Memory B cell (primary cell): ENCODE measurements at regions not wholly inside any gene's neighbourhood (a gene's known extent, or its start where the extent isn't known, plus 50 kb on each side); places are given as distances from the start of the nearest gene placed in this dataset.

Experiments used
- ATAC-seq: fragments of 150-1000 bp; cut with Tn5 transposase; 2 replicates; pipeline ENCODE4 v1.10.0; 2021; ENCODE audit warnings: low read depth, mild to moderate bottlenecking, moderate library complexity
- DNase-seq, 2 donors: peaks; one replicate each; pipeline ENCODE4 v3.0.0; 2022; ENCODE audit warnings: low spot score in 2 of 2
- H3K27ac Mint-ChIP-seq: one replicate; pipeline ENCODE4 v1.8.0; 2022; ENCODE audit warnings: mild to moderate bottlenecking, moderate library complexity, mixed read lengths
- H3K27me3 Mint-ChIP-seq: one replicate; pipeline ENCODE4 v1.8.0; 2022; ENCODE audit warnings: mixed read lengths
- H3K36me3 Mint-ChIP-seq: one replicate; pipeline ENCODE4 v1.8.0; 2022; ENCODE audit warnings: mild to moderate bottlenecking, mixed read lengths
- H3K4me1 Mint-ChIP-seq: one replicate; pipeline ENCODE4 v1.8.0; 2022; ENCODE audit warnings: mixed read lengths
- H3K4me3 Mint-ChIP-seq: one replicate; pipeline ENCODE4 v1.8.0; 2022; ENCODE audit warnings: mild to moderate bottlenecking, moderate library complexity, mixed read lengths
- H3K9me3 Mint-ChIP-seq: one replicate; pipeline ENCODE4 v1.8.0; 2022; ENCODE audit warnings: mixed read lengths

DNA sequence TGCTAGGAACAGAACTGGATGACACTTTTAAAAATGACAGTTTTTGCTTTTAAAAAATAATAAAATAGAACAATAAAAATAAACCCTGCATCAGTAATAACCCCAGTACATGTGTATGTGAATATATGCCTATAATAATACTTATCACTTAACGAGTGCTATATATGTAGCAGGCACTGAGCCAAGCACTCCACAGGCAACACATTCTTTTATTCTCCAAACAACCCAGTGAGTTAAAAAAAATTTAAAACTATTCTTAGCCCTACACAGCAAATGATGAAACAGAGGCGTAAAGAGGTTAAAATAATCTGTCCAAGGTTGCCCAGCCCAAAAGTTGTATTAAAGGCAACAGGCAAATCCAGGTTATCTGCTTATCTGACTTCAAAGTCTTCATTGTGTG, 124.5 kb upstream of the SMIM23 start:
- Mint-ChIP-seq H3K9me3 (peaks cover 2% of the 10 kb centered on the region), H3K27me3 (peaks cover 3% of the 10 kb centered on the region), H3K27ac (no peak overlapping the region), H3K36me3 (no peaks in the 10 kb centered on the region), H3K4me3 (no peak overlapping the region), H3K4me1 (no peaks in the 10 kb centered on the region)
- DNase-seq: no peak
- no peak for ATAC-seq

DNA sequence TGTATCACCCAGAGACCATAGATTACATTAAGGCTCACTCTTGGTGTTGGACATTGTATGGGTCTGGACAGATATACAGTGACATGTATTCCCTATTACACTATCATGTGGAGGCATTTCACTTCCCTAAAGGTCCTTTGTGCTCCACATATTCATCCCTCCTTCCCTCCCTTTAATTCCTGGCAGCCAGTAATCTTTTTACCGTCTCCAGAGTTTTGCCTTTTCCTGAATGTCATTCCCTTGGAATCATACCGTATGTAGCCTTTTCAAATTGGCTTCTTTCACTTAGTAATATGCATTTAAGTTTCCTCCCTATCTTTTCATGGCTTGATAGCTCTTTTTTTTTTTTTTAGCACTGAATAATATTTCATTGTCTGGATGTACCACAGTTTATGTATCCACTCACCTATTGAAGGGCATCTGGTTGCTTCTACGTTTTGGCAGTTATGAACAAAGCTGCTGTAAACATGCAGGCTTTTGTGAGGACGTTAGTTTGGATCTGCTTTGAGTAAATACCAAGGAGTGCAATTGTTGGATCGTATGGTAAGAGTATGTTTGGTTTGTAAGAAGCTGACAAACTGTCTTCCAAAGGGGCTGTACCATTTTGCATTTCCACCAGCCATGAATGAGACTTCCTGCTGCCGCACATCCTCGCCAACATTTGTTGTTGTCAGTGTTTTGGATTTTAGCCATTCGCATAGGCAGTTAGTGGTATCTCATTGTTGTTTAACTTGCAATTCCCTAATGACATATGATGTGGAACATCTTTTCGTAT, 122.1 kb upstream of the SMIM23 start:
- Mint-ChIP-seq H3K4me1 (no peaks in the 10 kb centered on the region), H3K36me3 (no peaks in the 10 kb centered on the region), H3K4me3 (no peak overlapping the region), H3K27me3 (peaks cover 6% of the 10 kb centered on the region), H3K27ac (no peak overlapping the region), H3K9me3 (peaks cover 2% of the 10 kb centered on the region)
- DNase-seq (no peak), ATAC-seq (no peak)

DNA sequence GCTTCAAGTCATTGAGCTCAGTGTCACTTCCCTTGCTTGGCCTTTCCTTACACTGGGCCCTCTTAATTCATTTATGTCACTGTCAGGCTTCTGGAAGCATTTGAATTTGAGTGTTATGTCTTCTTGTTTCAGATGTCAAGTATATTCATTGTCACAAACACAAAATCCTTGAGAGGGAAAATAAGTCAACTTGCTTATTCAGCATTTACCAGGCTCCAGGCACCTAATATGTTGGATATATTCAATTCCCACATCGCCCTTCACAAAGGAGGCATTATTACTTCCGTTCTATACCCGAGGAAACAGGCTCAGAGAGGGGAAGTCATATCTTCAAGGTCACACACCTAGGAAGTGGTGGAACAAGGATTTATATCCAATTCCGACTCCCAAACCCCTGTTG, 121.1 kb upstream of the SMIM23 start:
- ATAC-seq: no peak
- no peaks in the 10 kb centered on the region for H3K4me1 Mint-ChIP-seq
- H3K9me3 Mint-ChIP-seq: peaks cover 2% of the 10 kb centered on the region
- peaks cover 6% of the 10 kb centered on the region for H3K27me3 Mint-ChIP-seq
- H3K27ac Mint-ChIP-seq: no peak overlapping the region
- no peak overlapping the region for H3K4me3 Mint-ChIP-seq
- no peaks in the 10 kb centered on the region for H3K36me3 Mint-ChIP-seq
- no peak for DNase-seq

DNA sequence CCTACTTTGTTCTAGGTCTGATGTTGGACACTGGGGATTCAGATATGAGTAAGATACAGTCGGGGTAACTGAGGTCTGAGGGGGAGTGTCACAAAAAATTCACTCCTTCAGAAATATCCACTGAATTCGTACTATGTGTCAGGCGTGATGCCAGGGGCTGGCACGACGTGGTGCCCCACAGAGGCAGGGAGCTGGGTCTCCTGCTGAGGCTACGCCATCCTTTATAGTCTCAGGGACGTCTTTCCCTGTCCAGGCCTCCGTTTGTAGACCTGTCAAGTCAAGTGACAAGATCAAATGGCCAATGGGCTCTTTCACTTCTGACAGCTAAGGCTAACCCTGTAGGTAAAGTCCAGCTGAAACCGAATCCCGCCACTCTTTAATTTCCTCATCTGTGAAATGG, 118.8 kb upstream of the SMIM23 start:
- Mint-ChIP-seq H3K27ac (no peak overlapping the region), H3K36me3 (no peaks in the 10 kb centered on the region), H3K27me3 (peaks cover 10% of the 10 kb centered on the region), H3K4me1 (no peaks in the 10 kb centered on the region), H3K4me3 (no peak overlapping the region), H3K9me3 (peaks cover 2% of the 10 kb centered on the region)
- DNase-seq (no peak), ATAC-seq (no peak)

DNA sequence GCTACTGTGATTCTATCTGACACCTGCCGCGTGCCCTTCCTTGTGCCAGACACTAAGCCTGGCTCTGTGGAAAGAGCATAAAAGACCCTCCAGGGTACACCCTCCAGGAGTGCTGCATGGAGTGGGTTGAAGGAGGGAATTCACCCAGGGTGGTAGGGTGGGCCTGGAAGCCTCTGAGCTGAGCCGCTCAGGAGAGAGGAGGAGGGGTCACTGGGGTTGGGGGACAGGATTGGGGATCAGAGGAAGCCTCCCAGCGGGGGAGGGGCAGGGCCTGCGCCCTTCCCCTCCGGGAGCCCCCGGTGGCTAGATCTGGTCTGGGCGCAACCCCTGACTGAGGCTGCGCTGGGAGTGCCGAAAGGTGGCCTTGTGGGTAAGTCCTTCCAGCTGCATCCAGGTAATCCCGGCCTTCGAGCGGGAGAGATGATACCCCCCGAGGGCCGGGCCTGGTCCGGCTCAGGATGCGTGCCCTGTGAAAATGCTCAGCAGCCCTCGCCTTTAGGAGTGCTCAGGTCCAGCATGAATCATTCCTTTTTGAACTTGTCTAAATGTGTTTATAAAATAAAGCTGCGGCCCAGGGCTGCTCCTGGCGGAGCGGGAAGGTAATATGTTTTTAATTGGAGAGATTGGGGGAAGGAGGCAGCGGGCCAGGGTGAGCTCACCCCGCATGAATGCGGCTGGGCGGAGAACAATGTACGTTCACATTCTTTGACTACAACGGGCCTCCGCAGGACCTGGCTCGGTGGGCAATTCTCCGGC, 118.1 kb upstream of the SMIM23 start:
- no peak for DNase-seq
- H3K27ac Mint-ChIP-seq: no peak overlapping the region
- ATAC-seq: no peak

DNA sequence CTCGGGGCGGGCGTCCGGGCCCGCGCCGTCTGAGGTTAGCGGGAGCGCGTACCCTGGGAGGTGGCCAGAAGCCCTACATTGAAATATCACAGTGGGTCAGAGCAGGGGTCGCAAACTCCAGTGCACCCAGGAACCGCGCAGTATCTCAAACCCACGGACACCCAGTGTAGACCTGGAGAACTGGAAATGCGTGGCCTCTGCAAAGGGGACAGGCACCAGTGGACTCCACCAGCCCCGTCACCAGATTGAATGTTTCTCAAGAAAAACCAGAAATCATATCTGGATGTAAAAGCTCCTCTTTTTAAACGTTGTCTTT, 117.6 kb upstream of the SMIM23 start:
- ATAC-seq (no peak), DNase-seq (no peak)
- Mint-ChIP-seq H3K4me1 (no peaks in the 10 kb centered on the region), H3K27me3 (peaks cover 11% of the 10 kb centered on the region), H3K27ac (no peak overlapping the region), H3K36me3 (no peaks in the 10 kb centered on the region), H3K9me3 (peaks cover 2% of the 10 kb centered on the region), H3K4me3 (no peak overlapping the region)

More for the DNA sequence above, 118.1 kb upstream of the SMIM23 start:
- H3K36me3 Mint-ChIP-seq: no peaks in the 10 kb centered on the region
- peaks cover 2% of the 10 kb centered on the region for H3K9me3 Mint-ChIP-seq
- no peak overlapping the region for H3K4me3 Mint-ChIP-seq
- peaks cover 11% of the 10 kb centered on the region for H3K27me3 Mint-ChIP-seq
- no peaks in the 10 kb centered on the region for H3K4me1 Mint-ChIP-seq

DNA sequence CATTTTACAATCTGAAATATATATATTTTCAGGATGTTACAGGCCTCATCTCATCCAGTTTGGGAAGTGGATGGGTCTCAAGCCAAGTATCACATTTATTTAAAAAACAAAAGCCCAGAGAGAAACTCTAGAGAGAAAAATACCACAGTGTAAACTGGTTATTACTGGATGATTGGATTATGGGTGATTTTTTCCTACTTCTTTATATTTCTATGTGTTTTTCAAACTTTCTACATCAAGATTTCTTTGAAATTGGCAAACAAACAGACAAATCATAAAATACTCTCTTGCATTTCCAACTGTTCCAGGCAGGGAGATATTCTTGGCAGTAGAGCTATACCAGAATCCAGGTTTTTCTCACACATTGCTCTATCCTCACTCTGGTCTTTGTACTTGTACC, 116.0 kb upstream of the SMIM23 start:
- Mint-ChIP-seq H3K4me1 (no peaks in the 10 kb centered on the region), H3K36me3 (no peaks in the 10 kb centered on the region), H3K27ac (no peak overlapping the region), H3K4me3 (no peak overlapping the region), H3K9me3 (peaks cover 2% of the 10 kb centered on the region), H3K27me3 (peaks cover 16% of the 10 kb centered on the region)
- ATAC-seq (no peak), DNase-seq (no peak)

DNA sequence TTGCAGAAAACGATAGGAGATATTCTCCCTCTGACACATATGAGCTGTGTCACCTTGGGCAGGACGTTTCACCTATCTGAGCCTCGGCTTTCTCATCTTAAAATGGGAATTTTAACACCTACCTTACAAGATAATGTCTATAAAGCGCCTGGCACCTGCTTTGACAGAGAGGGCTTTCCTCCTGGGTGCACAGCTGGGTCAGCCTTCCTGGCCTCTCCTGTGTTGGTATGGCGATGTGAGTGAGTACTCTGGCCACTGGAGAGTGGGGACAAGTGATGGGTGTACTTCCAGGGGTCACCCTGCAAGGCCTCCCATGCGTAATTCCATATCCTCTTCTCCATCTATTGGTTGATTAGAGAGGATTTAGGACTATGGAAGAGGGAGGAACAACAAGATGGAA, 113.1 kb upstream of the SMIM23 start:
- ATAC-seq (no peak), DNase-seq (no peak)
- H3K27me3 Mint-ChIP-seq: peaks cover 20% of the 10 kb centered on the region
- peaks cover 4% of the 10 kb centered on the region for H3K9me3 Mint-ChIP-seq
- H3K27ac Mint-ChIP-seq: no peak overlapping the region
- no peaks in the 10 kb centered on the region for H3K36me3 Mint-ChIP-seq
- H3K4me1 Mint-ChIP-seq: no peaks in the 10 kb centered on the region
- H3K4me3 Mint-ChIP-seq: no peak overlapping the region

DNA sequence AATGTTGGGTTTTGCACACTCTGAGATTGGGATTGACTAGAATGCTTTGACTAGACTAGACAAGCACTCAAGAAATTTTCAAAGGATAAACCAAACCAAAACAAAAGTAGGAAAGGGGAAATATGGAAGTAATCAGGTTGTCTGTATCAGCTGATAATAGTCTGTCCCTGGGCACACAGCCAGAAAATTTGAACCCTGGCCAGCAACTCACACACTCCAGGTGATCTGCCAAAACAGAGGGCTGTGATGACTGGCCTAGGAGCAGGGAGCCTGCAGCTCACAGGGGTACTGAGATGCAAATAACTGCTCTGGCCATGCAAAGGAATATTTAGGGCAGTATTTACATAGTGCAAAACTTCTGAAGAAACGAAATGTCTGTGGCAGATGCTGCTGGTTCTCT, 112.3 kb upstream of the SMIM23 start:
- ATAC-seq (no peak), DNase-seq (no peak)
- H3K36me3 Mint-ChIP-seq: no peaks in the 10 kb centered on the region
- no peak overlapping the region for H3K4me3 Mint-ChIP-seq
- H3K27me3 Mint-ChIP-seq: peaks cover 21% of the 10 kb centered on the region
- H3K4me1 Mint-ChIP-seq: no peaks in the 10 kb centered on the region
- H3K9me3 Mint-ChIP-seq: peaks cover 4% of the 10 kb centered on the region
- H3K27ac Mint-ChIP-seq: no peak overlapping the region

DNA sequence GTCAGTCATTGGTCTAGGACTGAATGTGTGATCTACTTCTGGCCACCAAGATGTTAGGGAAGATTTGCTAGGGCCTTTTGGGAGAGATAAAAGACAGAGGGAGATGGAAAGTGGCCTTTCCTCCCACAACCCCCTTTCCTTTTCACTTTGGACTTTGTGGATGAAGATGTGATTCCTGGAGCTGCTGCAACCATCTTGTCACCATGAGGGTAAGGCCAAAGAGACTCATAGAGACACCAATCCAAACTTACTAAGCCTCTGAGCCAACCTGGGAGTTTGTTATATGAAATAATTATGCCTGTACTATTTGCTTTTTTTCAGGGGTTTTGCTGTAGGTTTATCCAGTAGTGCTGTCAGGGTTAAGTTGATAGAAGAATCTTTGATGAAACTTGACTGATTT, 111.8 kb upstream of the SMIM23 start:
- Mint-ChIP-seq H3K4me1 (no peaks in the 10 kb centered on the region), H3K4me3 (no peak overlapping the region), H3K27me3 (peaks cover 23% of the 10 kb centered on the region), H3K27ac (no peak overlapping the region), H3K9me3 (peaks cover 4% of the 10 kb centered on the region), H3K36me3 (no peaks in the 10 kb centered on the region)
- DNase-seq (no peak), ATAC-seq (no peak)

DNA sequence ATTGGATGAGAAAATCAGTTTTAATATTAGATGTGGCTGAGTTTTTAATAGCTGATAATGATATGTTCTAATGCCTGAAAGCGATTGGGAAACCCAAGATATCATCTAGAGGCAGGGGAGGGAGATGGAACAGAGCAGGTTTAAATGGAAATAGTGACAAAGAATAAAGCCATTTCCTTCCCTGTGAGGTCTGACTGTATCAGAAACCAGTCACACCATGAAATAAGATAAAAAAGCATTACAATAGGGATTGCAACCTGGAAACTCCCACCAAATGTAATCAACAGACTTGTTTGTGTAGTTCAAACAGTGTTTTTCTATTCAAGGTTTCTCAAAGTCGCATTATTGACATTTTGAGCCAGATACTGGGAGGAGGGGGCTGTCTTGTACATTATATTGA, 110.1 kb upstream of the SMIM23 start:
- H3K4me1 Mint-ChIP-seq: no peaks in the 10 kb centered on the region
- no peaks in the 10 kb centered on the region for H3K36me3 Mint-ChIP-seq
- ATAC-seq: no peak
- H3K4me3 Mint-ChIP-seq: no peak overlapping the region
- no peak for DNase-seq
- H3K9me3 Mint-ChIP-seq: peaks cover 4% of the 10 kb centered on the region
- H3K27ac Mint-ChIP-seq: no peak overlapping the region
- peaks cover 22% of the 10 kb centered on the region for H3K27me3 Mint-ChIP-seq

DNA sequence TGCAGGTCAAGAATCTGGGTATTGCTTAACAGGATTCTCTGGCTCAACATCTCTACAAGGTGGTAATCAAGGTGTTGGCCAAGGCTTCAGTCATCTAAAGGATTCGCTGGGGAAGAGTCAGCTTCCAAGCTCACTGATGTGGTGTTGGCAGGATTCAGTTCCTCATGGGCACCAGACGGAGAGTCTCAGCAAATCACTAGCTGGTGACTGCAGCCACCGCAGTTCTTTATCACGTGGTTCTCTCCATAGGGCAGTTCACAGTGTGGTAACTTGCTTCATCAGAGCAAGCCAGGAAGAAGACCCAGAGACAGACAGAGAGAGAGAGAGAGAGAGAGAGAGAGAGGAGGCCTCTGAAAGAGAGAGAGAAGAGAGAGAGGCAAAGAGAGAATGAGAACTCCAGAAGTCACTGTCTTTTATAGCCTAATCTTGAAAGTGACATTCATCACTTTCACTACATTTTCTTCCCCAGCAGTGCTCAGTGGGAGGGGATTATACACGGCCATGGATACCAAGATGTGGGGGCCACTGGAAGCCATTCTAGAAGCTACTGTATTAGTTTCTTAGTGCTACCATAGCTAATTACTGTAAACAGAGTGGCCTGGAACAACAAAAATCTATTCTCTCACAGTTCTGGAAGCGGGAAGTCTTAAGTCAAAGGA, 109.2 kb upstream of the SMIM23 start:
- H3K27ac Mint-ChIP-seq: no peak overlapping the region
- no peaks in the 10 kb centered on the region for H3K36me3 Mint-ChIP-seq
- no peak for ATAC-seq
- H3K9me3 Mint-ChIP-seq: peaks cover 4% of the 10 kb centered on the region
- H3K27me3 Mint-ChIP-seq: peaks cover 25% of the 10 kb centered on the region
- H3K4me1 Mint-ChIP-seq: no peaks in the 10 kb centered on the region
- no peak overlapping the region for H3K4me3 Mint-ChIP-seq
- DNase-seq: no peak

DNA sequence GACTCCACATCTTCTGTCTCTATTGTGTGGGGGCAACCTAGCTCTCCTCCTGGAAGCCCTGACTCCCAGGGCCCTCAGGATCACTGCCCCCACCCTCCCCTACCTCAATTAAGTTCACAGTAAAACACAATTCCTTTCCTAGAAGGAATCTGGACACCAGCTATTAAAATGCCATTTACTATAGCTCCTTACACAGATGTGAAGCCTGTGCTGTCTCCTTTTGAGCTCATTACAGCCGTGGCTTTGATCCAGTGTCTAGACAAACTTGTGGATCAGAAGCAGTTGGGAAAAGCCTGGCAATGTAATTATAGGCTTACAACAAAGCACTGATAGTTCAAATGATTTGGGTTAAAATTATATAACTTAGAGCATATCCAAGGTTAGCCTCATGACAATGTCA, 107.0 kb upstream of the SMIM23 start:
- DNase-seq: no peak

DNA sequence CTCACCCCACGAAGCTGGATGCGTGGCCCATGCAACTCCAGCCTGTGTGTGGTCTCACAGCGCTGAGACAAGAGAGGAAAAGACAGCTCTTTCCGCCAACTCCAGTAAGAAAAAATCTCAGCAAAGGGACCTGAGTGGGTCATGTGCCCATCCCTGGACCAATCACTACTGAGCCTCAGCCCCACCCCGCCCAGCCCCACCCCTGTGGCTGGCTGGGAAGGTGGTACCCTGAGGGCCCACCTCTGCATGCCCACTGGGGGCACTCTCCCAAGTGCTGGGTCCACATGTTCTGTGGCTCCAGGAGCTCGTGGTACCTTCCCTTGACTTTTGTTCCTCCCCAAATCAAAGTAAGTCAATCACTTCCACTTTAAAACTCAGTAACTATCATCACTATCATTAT, 105.1 kb upstream of the SMIM23 start:
- H3K36me3 Mint-ChIP-seq: no peaks in the 10 kb centered on the region
- H3K4me3 Mint-ChIP-seq: no peak overlapping the region
- no peaks in the 10 kb centered on the region for H3K9me3 Mint-ChIP-seq
- H3K27me3 Mint-ChIP-seq: peaks cover 19% of the 10 kb centered on the region
- H3K4me1 Mint-ChIP-seq: no peaks in the 10 kb centered on the region
- DNase-seq: no peak
- ATAC-seq: no peak
- no peak overlapping the region for H3K27ac Mint-ChIP-seq

More for the DNA sequence above, 107.0 kb upstream of the SMIM23 start:
- Mint-ChIP-seq H3K4me3 (no peak overlapping the region), H3K9me3 (peaks cover 4% of the 10 kb centered on the region), H3K4me1 (no peaks in the 10 kb centered on the region), H3K27ac (no peak overlapping the region), H3K27me3 (peaks cover 28% of the 10 kb centered on the region), H3K36me3 (no peaks in the 10 kb centered on the region)
- ATAC-seq: no peak
